PC-9 (cell line): ENCODE measurements at regions not wholly inside any gene's neighbourhood (a gene's known extent, or its start where the extent isn't known, plus 50 kb on each side); places are given as distances from the start of the nearest gene placed in this dataset.
A peak's percentile ranks its signal among the peaks of the same experiment; 100 is the strongest.

Experiments
- BruUV-seq: library from RNA; stranded (reverse); fragments of 400-500 nt; replicated peaks from 2 replicates; lab custom pipeline; 2021; lab: Mats Ljungman, UMichigan
- CTCF ChIA-PET: fragments of 300-600 bp; sonication (Branson Sonifier 250); formaldehyde crosslinking; loops from one replicate; lab custom pipeline; 2022; ENCODE audit warnings: antibody characterized with exemption; lab: Charles Lee
- POLR2A ChIA-PET: fragments of 300-600 bp; sonication (Branson Sonifier 250); formaldehyde crosslinking; loops from one replicate; lab custom pipeline; 2022; ENCODE audit warnings: antibody characterized with exemption; ENCODE audit not compliant: unreplicated experiment; lab: Charles Lee
- DNase-seq, 2 experiments: peaks; one replicate each; pipeline versions ENCODE4 v3.0.0 to v3.0.0-alpha.2; 2015 to 2022; ENCODE audit warnings: mixed read lengths in 1 of 2
- H2AFZ ChIP-seq: fragments of 200-600 bp; sonication (generic); 2 replicates; pipeline ENCODE4 v1.8.1; 2017; ENCODE audit warnings: antibody characterized with exemption
- H3F3A ChIP-seq: fragments of 200-600 bp; sonication (generic); 2 replicates; pipeline ENCODE4 v1.8.1; 2017; ENCODE audit warnings: antibody characterized with exemption, mild to moderate bottlenecking, low read depth; ENCODE audit not compliant: insufficient read depth
- H3K27ac ChIP-seq: fragments of 200-600 bp; sonication (generic); 2 replicates; pipeline ENCODE4 v1.6.1; 2016; ENCODE audit warnings: mixed run types
- H3K27me3 ChIP-seq: fragments of 200-600 bp; sonication (generic); 2 replicates; pipeline ENCODE4 v1.6.1; 2016; ENCODE audit warnings: low read depth, mixed run types; ENCODE audit not compliant: insufficient read depth
- H3K36me3 ChIP-seq: fragments of 200-600 bp; sonication (generic); 2 replicates; pipeline ENCODE4 v1.6.1; 2016; ENCODE audit warnings: low read depth, mixed run types
- H3K4me1 ChIP-seq: fragments of 200-600 bp; sonication (generic); replicated peaks from 2 replicates; pipeline ENCODE4 v1.6.1; 2016; ENCODE audit warnings: mixed run types; ENCODE audit not compliant: insufficient read depth
- H3K4me2 ChIP-seq: fragments of 200-600 bp; sonication (generic); 2 replicates; pipeline ENCODE4 v1.6.1; 2017; ENCODE audit warnings: mixed run types
- H3K4me3 ChIP-seq: fragments of 200-600 bp; sonication (generic); 2 replicates; pipeline ENCODE4 v1.6.1; 2016; ENCODE audit warnings: mixed run types
- H3K79me2 ChIP-seq: fragments of 200-600 bp; sonication (generic); 2 replicates; pipeline ENCODE4 v1.6.1; 2017; ENCODE audit warnings: low read depth, mixed run types
- H3K9me2 ChIP-seq: fragments of 200-600 bp; sonication (generic); 2 replicates; pipeline ENCODE4 v1.8.1; 2017; ENCODE audit warnings: mild to moderate bottlenecking; ENCODE audit not compliant: insufficient read depth
- H3K9me3 ChIP-seq: fragments of 200-600 bp; sonication (generic); 2 replicates; pipeline ENCODE4 v1.8.1; 2016; ENCODE audit warnings: low read depth; ENCODE audit not compliant: insufficient read depth
- H4K20me1 ChIP-seq: fragments of 200-600 bp; sonication (generic); 2 replicates; pipeline ENCODE4 v1.8.1; 2017; ENCODE audit not compliant: insufficient read depth
- EZH2 ChIP-seq: fragments of 200-600 bp; sonication (generic); IDR thresholded peaks from 2 replicates; pipeline ENCODE4 v1.8.0; 2017; ENCODE audit warnings: antibody characterized with exemption, low read depth
- intact Hi-C: fragments of 100-400 bp; cut with micrococcal nuclease; formaldehyde crosslinking; loops from one replicate; pipeline ENCODE4 v1.10.0; 2022; ENCODE audit not compliant: unreplicated experiment
- TF ChIP-seq, protein P1 (sequence below): fragments of 200-600 bp; sonication (generic); conservative IDR thresholded peaks from 2 replicates; pipeline ENCODE4 v1.6.1; 2017; ENCODE audit warnings: mixed run types, antibody characterized with exemption, mild to moderate bottlenecking, moderate library complexity

DNA sequence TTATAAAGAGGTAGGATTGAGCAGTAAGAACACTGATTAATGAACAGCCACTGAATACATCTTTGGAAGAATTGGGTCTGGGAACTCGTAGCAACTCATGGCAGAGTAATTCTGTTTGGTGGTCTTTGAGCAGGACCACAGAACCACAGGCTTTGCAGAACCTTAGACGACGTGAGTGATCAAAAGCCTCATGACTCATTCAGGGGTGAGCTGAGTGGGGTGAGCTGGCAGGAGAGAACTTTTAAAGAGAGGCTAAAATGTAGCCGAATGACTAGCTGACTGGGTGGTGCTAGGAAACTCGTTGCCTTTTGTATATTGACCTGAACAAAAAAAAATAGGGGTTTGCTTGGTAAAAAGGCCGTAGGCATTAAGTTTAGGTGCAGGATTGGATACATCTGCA lies 313.8 kb downstream of the TGFB2 start:
- no peak overlapping the region for H3K27ac ChIP-seq
- CTCF ChIA-PET = interaction anchor here (0.6 to 1.0 kb wide), 2 partner anchors 15 to 408 kb away, joined by 3 read pairs; no protein-coding TSS in a partner anchor

GRCh38 chr1:218659911-218660677 lies 315.0 kb downstream of the TGFB2 start:
- TF ChIP-seq, protein P1, sequence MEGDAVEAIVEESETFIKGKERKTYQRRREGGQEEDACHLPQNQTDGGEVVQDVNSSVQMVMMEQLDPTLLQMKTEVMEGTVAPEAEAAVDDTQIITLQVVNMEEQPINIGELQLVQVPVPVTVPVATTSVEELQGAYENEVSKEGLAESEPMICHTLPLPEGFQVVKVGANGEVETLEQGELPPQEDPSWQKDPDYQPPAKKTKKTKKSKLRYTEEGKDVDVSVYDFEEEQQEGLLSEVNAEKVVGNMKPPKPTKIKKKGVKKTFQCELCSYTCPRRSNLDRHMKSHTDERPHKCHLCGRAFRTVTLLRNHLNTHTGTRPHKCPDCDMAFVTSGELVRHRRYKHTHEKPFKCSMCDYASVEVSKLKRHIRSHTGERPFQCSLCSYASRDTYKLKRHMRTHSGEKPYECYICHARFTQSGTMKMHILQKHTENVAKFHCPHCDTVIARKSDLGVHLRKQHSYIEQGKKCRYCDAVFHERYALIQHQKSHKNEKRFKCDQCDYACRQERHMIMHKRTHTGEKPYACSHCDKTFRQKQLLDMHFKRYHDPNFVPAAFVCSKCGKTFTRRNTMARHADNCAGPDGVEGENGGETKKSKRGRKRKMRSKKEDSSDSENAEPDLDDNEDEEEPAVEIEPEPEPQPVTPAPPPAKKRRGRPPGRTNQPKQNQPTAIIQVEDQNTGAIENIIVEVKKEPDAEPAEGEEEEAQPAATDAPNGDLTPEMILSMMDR = no peak
- TF ChIP-seq EZH2 = no peak
- peak overlapping the region; percentile 81 for H3K27ac ChIP-seq
- peaks cover 30% of the 10 kb centered on the region; the same call in 1 of the 2 replicates for H3F3A ChIP-seq
- H3K9me3 ChIP-seq = peaks cover 10% of the 10 kb centered on the region; the same call in 1 of the 2 replicates
- H3K4me3 ChIP-seq = no peak overlapping the region
- no peaks in the 10 kb centered on the region for H3K27me3 ChIP-seq
- intact Hi-C loops = loop anchor here (1.0 to 2.0 kb wide), 6 partner anchors 14 to 407 kb away; no protein-coding TSS in a partner anchor
- ChIA-PET POLR2A (interaction anchor here (0.6 kb wide), 1 partner anchor 315 kb away, joined by 6 read pairs; the partner anchor contains the start of gene TGFB2), CTCF (no interaction called here)
- H3K36me3 ChIP-seq = no peaks in the 10 kb centered on the region
- no peaks in the 10 kb centered on the region for H3K79me2 ChIP-seq
- H4K20me1 ChIP-seq = no peaks in the 10 kb centered on the region
- peak overlapping the region; percentile 41 for H3K4me2 ChIP-seq
- H3K4me1 ChIP-seq = peaks cover 41% of the 10 kb centered on the region
- DNase-seq = peak; percentile 23 to 87
- TSS peak; percentile 96 for BruUV-seq
- H3K9me2 ChIP-seq = no peaks in the 10 kb centered on the region
- H2AFZ ChIP-seq = no peak overlapping the region

More for the DNA sequence above, 313.8 kb downstream of the TGFB2 start:
- no peak overlapping the region for H3K4me2 ChIP-seq
- peaks cover 24% of the 10 kb centered on the region; the same call in 1 of the 2 replicates for H3F3A ChIP-seq
- no peaks in the 10 kb centered on the region for H4K20me1 ChIP-seq
- H3K4me1 ChIP-seq = peaks cover 30% of the 10 kb centered on the region
- no peak overlapping the region for H2AFZ ChIP-seq
- H3K27me3 ChIP-seq = no peaks in the 10 kb centered on the region
- no peaks in the 10 kb centered on the region for H3K79me2 ChIP-seq
- no peak overlapping the region for H3K4me3 ChIP-seq
- POLR2A ChIA-PET = interaction anchor here (0.5 to 0.6 kb wide), 2 partner anchors 46 to 408 kb away, joined by 3 to 8 read pairs; no protein-coding TSS in a partner anchor
- DNase-seq = peak in 1 of 2 experiments; percentile 34
- TF ChIP-seq, protein P1 = no peak
- TF ChIP-seq EZH2 = no peak
- peaks cover 10% of the 10 kb centered on the region; the same call in 1 of the 2 replicates for H3K9me3 ChIP-seq
- no peaks in the 10 kb centered on the region for H3K9me2 ChIP-seq
- BruUV-seq = no TSS peak
- H3K36me3 ChIP-seq = no peaks in the 10 kb centered on the region
- intact Hi-C loops = no loop called here

- H2AFZ ChIP-seq = no peak overlapping the region
- intact Hi-C loops = loop anchor here (1.0 to 2.0 kb wide), 6 partner anchors 14 to 406 kb away; no protein-coding TSS in a partner anchor
These were observed 315.5 kb downstream of the TGFB2 start for GRCh38 chr1:218660678-218661053.

More at GRCh38 chr1:218660678-218661053, 315.5 kb downstream of the TGFB2 start:
- no peaks in the 10 kb centered on the region for H3K36me3 ChIP-seq
- TF ChIP-seq, protein P1 = no peak
- TF ChIP-seq EZH2 = no peak
- DNase-seq = peak; percentile 23 to 84
- H3K9me2 ChIP-seq = no peaks in the 10 kb centered on the region
- peaks cover 10% of the 10 kb centered on the region; the same call in 1 of the 2 replicates for H3K9me3 ChIP-seq
- no peaks in the 10 kb centered on the region for H4K20me1 ChIP-seq
- H3F3A ChIP-seq = peaks cover 30% of the 10 kb centered on the region; the same call in 1 of the 2 replicates
- POLR2A ChIA-PET = no interaction called here
- H3K4me2 ChIP-seq = peak overlapping the region; percentile 41
- no peak overlapping the region for H3K4me3 ChIP-seq
- H3K4me1 ChIP-seq = peaks cover 44% of the 10 kb centered on the region
- CTCF ChIA-PET = no interaction called here
- BruUV-seq = no TSS peak
- peak overlapping the region; percentile 81 for H3K27ac ChIP-seq
- no peaks in the 10 kb centered on the region for H3K79me2 ChIP-seq
- no peaks in the 10 kb centered on the region for H3K27me3 ChIP-seq
